Liver (tissue), 8 donors: ENCODE measurements at regions not wholly inside any gene's neighbourhood (a gene's known extent, or its start where the extent isn't known, plus 50 kb on each side); places are given as distances from the start of the nearest gene placed in this dataset.

Experiments
- DNase-seq: peaks from one replicate; pipeline ENCODE4 v3.0.0-alpha.2; 2017; ENCODE audit warnings: low spot score
- H3K27ac ChIP-seq, 2 donors: one replicate each; pipeline ENCODE4 v1.7.0; 2013; ENCODE audit warnings: inconsistent platforms in 2 of 2, low read length in 2 of 2, control low read depth in 1 of 2, low read depth in 1 of 2, mild to moderate bottlenecking in 1 of 2
- H3K27me3 ChIP-seq, 4 donors: one replicate each; pipeline versions ENCODE4 v1.6.1 to v1.7.0; 2013; ENCODE audit warnings: low read length in 3 of 4, inconsistent platforms in 1 of 4, mild to moderate bottlenecking in 1 of 4, moderate library complexity in 1 of 4; ENCODE audit not compliant: control insufficient read depth in 4 of 4, insufficient read depth in 4 of 4
- H3K36me3 ChIP-seq, 4 donors: one replicate each; pipeline versions ENCODE4 v1.6.1 to v1.7.0; 2013; ENCODE audit warnings: low read length in 3 of 4, mild to moderate bottlenecking in 3 of 4, low read depth in 1 of 4, moderate library complexity in 1 of 4; ENCODE audit not compliant: control insufficient read depth in 4 of 4, insufficient read depth in 3 of 4
- H3K4me1 ChIP-seq, 4 donors: one replicate each; pipeline versions ENCODE4 v1.6.1 to v1.7.0; 2013; ENCODE audit warnings: low read length in 3 of 4, mild to moderate bottlenecking in 3 of 4, moderate library complexity in 1 of 4; ENCODE audit not compliant: control insufficient read depth in 4 of 4, insufficient read depth in 4 of 4
- H3K4me3 ChIP-seq, 3 donors: one replicate each; pipeline versions ENCODE4 v1.6.1 to v1.7.0; 2013; ENCODE audit warnings: low read length in 3 of 3, control low read depth in 1 of 3, low read depth in 1 of 3, mild to moderate bottlenecking in 1 of 3
- H3K9ac ChIP-seq, 2 donors: one replicate each; pipeline ENCODE4 v1.7.0; 2013; ENCODE audit warnings: low read length in 2 of 2, mild to moderate bottlenecking in 2 of 2, moderate library complexity in 2 of 2, control low read depth in 1 of 2, low read depth in 1 of 2
- H3K9me3 ChIP-seq, 4 donors: one replicate each; pipeline versions ENCODE4 v1.6.1 to v1.7.0; 2013; ENCODE audit warnings: low read length in 3 of 4; ENCODE audit not compliant: control insufficient read depth in 4 of 4
- EGR1 ChIP-seq, 2 donors: IDR thresholded peaks; 2 replicates each; pipeline ENCODE4 v1.6.1; 2016 to 2018; ENCODE audit warnings: antibody characterized with exemption in 2 of 2, low read depth in 2 of 2
- FOXA1 ChIP-seq: IDR thresholded peaks from 2 replicates; pipeline ENCODE4 v1.6.1; 2016; ENCODE audit warnings: antibody characterized with exemption
- GABPA ChIP-seq, 2 donors: IDR thresholded peaks in 1 of 2; conservative IDR thresholded peaks in 1 of 2; 2 replicates each; pipeline ENCODE4 v1.6.1; 2016; ENCODE audit warnings: antibody characterized with exemption in 2 of 2, mild to moderate bottlenecking in 1 of 2, moderate library complexity in 1 of 2
- HNF4G ChIP-seq: IDR thresholded peaks from 2 replicates; pipeline ENCODE4 v1.6.1; 2016; ENCODE audit warnings: antibody characterized with exemption
- JUND ChIP-seq, 2 donors: IDR thresholded peaks; 2 replicates each; pipeline ENCODE4 v1.6.1; 2016; ENCODE audit warnings: antibody characterized with exemption in 2 of 2
- NR2F2 ChIP-seq: IDR thresholded peaks from 2 replicates; pipeline ENCODE4 v1.6.1; 2016; ENCODE audit warnings: antibody characterized with exemption
- RAD21 ChIP-seq, 2 donors: IDR thresholded peaks; 2 replicates each; pipeline ENCODE4 v1.6.1; 2016; ENCODE audit warnings: antibody characterized with exemption in 2 of 2, mild to moderate bottlenecking in 2 of 2
- SP1 ChIP-seq: IDR thresholded peaks from 2 replicates; pipeline ENCODE4 v1.6.1; 2018; ENCODE audit warnings: antibody characterized with exemption, mild to moderate bottlenecking
- TAF1 ChIP-seq: conservative IDR thresholded peaks from 2 replicates; pipeline ENCODE4 v1.6.1; 2016; ENCODE audit warnings: antibody characterized with exemption, mild to moderate bottlenecking
- YY1 ChIP-seq: IDR thresholded peaks from 2 replicates; pipeline ENCODE4 v1.6.1; 2016; ENCODE audit warnings: antibody characterized with exemption, mild to moderate bottlenecking
- WGBS: extraction: QIAGEN DNeasy Blood & Tissue Kit; methylation state at CpG from one replicate; pipeline ENCODE4 v1.1.7; 2013; 5-methylcytosine and 5-hydroxymethylcytosine counted together
- TF ChIP-seq, protein P1 (sequence below): IDR thresholded peaks from 2 replicates; pipeline ENCODE4 v1.6.1; 2016; ENCODE audit warnings: antibody characterized with exemption
- TF ChIP-seq, protein P2 (sequence below): IDR thresholded peaks from 2 replicates; pipeline ENCODE4 v1.6.1; 2016; ENCODE audit warnings: antibody characterized with exemption
- TF ChIP-seq, protein P3 (sequence below): fragments of 150-350 bp; IDR thresholded peaks from 2 replicates; pipeline ENCODE4 v1.5.1; 2017; ENCODE audit warnings: improper control_type of control experiment, low read depth, low read length; ENCODE audit not compliant: missing input control
- TF ChIP-seq, protein P4 (sequence below): IDR thresholded peaks from 2 replicates; pipeline ENCODE4 v1.6.1; 2016; ENCODE audit warnings: antibody characterized with exemption
- donor health status: healthy.
- donor health status: healthy.
- donor health status: healthy.
- donor health status: healthy.
- donor health status: healthy.

DNA sequence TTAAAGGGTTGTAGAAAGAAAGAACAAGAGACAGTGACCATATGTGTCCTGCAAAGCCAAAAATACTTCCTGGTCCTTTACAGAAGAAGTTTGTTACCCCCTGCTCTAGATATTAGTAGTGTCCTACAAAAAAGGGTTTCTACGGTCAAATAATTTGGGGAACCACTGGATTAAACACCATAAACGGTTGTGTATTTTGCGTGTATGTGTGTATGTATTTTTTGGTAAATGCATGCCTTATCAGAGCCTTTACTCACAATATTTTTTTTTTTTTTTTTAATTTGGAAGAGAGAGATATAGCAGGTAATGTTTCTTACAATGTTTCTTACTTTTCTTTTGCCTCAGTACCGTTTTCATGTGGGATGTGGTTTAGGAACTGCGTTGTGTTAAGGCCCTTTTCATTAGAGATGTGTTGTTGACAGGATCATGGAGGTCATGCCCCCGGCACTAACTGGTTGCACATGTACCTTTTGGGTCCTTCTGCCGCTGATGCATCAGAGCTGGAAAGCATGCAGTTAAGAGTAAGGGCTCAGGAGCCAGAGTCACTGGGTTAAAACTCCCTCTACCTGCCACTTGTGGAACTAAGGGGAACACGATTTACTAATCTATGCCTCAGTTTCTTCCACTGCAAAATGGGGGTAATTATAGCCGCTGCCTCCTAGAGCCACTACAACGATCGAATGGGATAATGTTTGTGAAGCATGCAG, 234.6 kb upstream of the KAZN start:
- Histone ChIP-seq H3K9me3 (peaks cover 3 to 8% (median 6%) of the 10 kb centered on the region in 4 donors), H3K36me3 (no peaks in the 10 kb centered on the region), H3K4me3 (no peak overlapping the region), H3K4me1 (no peaks in the 10 kb centered on the region), H3K9ac (no peak overlapping the region), H3K27me3 (no peaks in the 10 kb centered on the region), H3K27ac (no peak overlapping the region)
- 76% methylated on average over 11 of the region's 11 CpGs for WGBS
- TF ChIP-seq FOXA1 (no peak), NR2F2 (no peak), JUND (IDR thresholded peaks at IDR 0.05) (no peak), SP1 (no peak), RAD21 (IDR thresholded peaks at IDR 0.05) (no peak), EGR1 (IDR thresholded peaks at IDR 0.05; ENCODE audit: low read depth in 2 of 2) (no peak)
- TF ChIP-seq, protein P1, sequence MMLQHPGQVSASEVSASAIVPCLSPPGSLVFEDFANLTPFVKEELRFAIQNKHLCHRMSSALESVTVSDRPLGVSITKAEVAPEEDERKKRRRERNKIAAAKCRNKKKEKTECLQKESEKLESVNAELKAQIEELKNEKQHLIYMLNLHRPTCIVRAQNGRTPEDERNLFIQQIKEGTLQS: no peak
- TF ChIP-seq, protein P2, sequence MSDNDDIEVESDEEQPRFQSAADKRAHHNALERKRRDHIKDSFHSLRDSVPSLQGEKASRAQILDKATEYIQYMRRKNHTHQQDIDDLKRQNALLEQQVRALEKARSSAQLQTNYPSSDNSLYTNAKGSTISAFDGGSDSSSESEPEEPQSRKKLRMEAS: no peak
- no peak for DNase-seq

DNA sequence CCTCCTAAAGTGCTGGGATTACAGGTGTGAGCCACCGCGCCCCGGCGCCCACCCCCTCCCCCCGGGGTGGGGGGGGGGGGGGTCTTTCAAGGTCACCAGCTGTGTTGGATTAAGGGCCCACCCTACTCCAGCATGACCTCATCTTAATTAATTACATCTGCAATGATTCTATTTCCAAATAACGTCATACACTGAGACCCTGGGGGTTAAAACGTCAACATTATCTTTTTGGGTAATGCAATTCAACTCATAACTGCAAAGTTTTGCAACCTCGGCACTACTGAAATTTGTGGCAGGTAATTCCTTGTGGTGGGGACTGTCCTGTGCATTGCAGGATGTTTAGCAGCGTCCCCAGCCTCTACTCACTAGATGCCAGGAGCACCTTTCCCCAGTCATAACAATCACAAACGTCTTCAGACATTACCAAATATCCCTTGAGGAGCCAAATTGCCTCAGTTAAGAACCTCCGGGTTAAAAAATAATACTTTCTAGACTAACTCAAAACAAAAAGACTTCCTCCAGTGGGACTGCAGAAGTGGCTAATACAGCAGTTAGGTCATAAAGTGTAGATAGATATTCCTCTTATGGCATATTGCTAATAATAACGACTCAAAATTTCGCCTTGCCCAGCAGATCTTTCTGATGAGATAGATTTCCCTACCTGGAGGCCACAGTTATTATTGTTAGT, 233.0 kb upstream of the KAZN start:
- Histone ChIP-seq H3K27ac (no peak overlapping the region), H3K9ac (no peak overlapping the region), H3K4me1 (no peaks in the 10 kb centered on the region), H3K36me3 (no peaks in the 10 kb centered on the region), H3K27me3 (peaks cover 0 to 3% (median 0%) of the 10 kb centered on the region in 4 donors), H3K9me3 (peaks cover 3 to 8% (median 6%) of the 10 kb centered on the region in 4 donors), H3K4me3 (no peak overlapping the region)
- no peak for DNase-seq
- 75% methylated on average over 13 of the region's 13 CpGs for WGBS
- TF ChIP-seq TAF1: no peak
- TF ChIP-seq YY1: no peak
- TF ChIP-seq HNF4G: no peak
- TF ChIP-seq GABPA (IDR thresholded peaks at IDR 0.05 in 1 of 2, conservative IDR thresholded peaks at IDR 0.05 in 1 of 2): no peak
- TF ChIP-seq SP1: no peak
- TF ChIP-seq, protein P3, sequence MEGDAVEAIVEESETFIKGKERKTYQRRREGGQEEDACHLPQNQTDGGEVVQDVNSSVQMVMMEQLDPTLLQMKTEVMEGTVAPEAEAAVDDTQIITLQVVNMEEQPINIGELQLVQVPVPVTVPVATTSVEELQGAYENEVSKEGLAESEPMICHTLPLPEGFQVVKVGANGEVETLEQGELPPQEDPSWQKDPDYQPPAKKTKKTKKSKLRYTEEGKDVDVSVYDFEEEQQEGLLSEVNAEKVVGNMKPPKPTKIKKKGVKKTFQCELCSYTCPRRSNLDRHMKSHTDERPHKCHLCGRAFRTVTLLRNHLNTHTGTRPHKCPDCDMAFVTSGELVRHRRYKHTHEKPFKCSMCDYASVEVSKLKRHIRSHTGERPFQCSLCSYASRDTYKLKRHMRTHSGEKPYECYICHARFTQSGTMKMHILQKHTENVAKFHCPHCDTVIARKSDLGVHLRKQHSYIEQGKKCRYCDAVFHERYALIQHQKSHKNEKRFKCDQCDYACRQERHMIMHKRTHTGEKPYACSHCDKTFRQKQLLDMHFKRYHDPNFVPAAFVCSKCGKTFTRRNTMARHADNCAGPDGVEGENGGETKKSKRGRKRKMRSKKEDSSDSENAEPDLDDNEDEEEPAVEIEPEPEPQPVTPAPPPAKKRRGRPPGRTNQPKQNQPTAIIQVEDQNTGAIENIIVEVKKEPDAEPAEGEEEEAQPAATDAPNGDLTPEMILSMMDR: no peak
- TF ChIP-seq RAD21 (IDR thresholded peaks at IDR 0.05): no peak
- TF ChIP-seq, protein P4, sequence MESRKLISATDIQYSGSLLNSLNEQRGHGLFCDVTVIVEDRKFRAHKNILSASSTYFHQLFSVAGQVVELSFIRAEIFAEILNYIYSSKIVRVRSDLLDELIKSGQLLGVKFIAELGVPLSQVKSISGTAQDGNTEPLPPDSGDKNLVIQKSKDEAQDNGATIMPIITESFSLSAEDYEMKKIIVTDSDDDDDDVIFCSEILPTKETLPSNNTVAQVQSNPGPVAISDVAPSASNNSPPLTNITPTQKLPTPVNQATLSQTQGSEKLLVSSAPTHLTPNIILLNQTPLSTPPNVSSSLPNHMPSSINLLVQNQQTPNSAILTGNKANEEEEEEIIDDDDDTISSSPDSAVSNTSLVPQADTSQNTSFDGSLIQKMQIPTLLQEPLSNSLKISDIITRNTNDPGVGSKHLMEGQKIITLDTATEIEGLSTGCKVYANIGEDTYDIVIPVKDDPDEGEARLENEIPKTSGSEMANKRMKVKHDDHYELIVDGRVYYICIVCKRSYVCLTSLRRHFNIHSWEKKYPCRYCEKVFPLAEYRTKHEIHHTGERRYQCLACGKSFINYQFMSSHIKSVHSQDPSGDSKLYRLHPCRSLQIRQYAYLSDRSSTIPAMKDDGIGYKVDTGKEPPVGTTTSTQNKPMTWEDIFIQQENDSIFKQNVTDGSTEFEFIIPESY: no peak
